Skin of body (tissue), 1 donor: ENCODE measurements at regions not wholly inside any gene's neighbourhood (a gene's known extent, or its start where the extent isn't known, plus 50 kb on each side); places are given as distances from the start of the nearest gene placed in this dataset.

ENCODE experiments used
- DNase-seq: peaks from one replicate; lab custom pipeline; 2025; lab: John Stamatoyannopoulos, UW

GRCh38 chr13:47178090-47178950 is 281.5 kb upstream of the HTR2A start:
- peak; percentile 55 for DNase-seq

- DNase-seq = no peak
Observed at GRCh38 chr13:47175172-47175866, 278.5 kb upstream of the HTR2A start.

DNA sequence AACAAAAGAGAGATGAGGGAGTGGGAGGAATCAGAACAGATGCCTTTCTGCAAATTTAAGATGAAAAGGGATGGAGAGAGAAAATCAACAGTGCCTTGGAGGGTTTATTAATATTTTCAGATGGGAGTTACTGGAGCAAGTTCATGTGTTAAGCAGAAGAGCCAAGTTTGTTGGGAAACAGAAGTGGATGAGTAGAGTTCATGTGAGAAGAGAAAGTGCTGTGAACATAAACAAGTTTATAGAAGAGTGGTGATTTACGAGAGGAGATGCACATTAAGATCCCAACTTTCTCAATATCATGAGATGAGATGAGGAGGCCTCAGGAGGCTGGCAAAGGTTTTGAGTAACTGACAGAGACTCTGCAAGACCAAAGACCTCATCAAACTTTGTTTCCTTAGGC is 274.1 kb upstream of the HTR2A start:
- DNase-seq = peak; percentile 79

GRCh38 chr13:47168618-47169017 is 271.8 kb upstream of the HTR2A start:
- DNase-seq = no peak

GRCh38 chr13:47168066-47168465 is 271.2 kb upstream of the HTR2A start:
- DNase-seq = no peak

DNA sequence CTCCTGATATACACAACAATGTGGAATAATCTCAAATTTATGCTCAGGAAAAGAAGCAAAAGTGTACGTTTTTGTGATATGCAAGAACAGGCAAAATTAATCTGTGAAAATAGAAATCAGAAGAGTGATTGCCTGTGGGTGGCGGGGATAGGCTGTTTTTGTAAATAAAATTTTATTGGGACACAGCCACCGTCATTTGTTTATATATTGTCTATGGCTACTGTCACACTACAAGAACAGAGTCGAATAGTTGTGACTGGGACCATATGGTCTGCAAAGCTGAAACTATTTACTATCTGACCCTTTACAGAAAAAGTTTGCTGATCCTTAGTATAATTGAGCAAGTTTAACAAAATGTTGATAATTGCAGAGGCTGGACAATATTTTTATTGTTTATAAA is 269.5 kb upstream of the HTR2A start:
- no peak for DNase-seq

- DNase-seq = no peak
Observed at GRCh38 chr13:47159853-47160550, 263.1 kb upstream of the HTR2A start.

DNA sequence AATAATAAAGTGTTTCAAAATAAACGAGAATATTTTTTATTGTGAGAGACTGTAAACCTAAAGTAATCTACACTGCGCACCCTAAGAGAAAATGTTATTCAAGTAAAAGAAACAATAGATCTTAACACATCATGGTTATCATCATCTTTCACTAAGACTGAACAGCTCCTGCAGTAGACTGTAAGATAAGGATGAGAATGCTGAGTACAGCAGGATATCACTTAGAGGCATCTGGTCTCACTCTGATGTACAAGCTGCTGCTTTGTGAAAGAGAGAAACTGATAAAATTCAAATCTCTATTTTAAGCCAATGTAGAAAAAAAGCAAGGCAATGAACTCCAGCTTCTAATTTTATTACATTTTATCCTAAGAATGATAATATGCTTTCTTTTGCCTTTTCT is 261.7 kb upstream of the HTR2A start:
- no peak for DNase-seq

- DNase-seq = no peak
Observed at GRCh38 chr13:47148543-47148942, 251.7 kb upstream of the HTR2A start.

- DNase-seq = no peak
Observed at GRCh38 chr13:47147812-47148119, 250.9 kb upstream of the HTR2A start.

DNA sequence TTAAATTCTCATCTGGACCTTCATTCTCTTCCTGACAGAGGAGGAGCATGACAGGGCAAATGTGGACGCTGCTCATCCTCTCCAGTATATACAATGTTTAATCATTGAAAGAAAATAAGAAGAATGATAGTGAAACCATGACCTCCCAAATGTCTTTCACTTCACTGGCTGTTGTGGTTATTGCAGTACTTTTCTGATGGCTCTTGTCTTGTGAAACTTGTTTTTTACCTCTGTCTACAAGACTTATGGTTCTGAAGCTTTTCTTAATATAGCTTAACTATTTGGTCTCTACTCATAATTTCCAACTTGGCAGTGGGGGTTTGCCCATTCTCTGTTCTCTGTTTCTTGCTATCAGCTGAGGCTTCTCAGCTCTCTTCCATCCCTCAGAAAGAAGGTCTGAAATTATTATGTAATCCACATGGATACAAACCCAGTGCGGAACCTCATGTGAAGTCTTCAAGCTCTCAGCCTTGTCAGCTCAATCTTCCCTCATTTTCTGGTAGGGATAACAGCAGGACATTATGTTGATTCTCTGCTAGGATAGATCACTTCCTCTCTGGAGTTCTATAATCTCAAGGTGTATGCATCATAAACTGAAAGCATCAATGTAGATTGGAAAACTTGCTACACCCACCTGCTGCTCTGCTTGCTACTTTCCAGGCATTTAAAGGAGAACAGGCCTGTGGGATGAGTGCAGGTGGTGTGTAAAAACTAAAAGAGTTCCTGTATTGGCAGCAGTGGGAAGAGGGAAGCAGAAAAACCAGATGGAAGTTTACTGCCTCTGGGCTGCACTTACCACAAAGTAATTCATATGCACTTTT is 250.3 kb upstream of the HTR2A start:
- DNase-seq = no peak

- no peak for DNase-seq
Observed at GRCh38 chr13:47146136-47146535, 249.3 kb upstream of the HTR2A start.

DNA sequence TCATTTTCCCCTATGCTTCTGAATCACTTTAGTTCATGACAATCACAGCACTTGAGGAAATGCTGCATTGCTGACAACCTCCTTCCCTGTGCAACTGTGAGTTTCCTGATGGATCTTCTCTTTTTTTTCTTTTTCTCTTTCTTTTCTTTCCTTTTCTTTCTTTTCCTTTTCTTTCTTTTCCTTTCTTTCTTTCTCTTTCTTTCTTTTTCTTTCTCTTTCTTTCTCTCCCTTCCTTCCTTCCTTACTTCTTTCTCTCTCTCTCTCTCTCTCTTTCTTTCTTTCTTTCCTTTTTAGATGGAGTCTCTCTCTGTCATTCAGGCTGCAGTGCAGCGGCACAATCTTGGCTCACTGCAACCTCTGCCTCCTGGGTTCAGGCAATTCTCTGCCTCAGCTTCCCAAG is 247.9 kb upstream of the HTR2A start:
- no peak for DNase-seq

DNA sequence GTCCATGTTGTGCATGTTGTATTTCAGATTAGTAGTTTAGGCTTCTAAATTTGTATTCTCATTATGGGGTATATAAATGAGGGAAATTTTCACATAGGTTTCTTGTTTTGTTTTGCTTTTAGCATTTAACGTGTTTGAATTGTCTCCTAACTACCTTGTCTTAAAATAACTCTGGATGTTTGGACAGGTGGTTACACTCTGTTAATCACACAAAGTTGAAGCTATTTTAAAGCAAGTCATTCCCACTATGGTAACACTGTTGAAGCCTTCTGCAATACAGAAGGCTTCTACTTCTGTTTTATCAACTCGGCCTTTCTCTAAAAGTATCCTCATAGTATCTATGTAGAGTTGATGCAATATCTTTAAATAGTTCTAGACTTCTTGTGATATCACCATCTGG is 245.3 kb upstream of the HTR2A start:
- no peak for DNase-seq

DNA sequence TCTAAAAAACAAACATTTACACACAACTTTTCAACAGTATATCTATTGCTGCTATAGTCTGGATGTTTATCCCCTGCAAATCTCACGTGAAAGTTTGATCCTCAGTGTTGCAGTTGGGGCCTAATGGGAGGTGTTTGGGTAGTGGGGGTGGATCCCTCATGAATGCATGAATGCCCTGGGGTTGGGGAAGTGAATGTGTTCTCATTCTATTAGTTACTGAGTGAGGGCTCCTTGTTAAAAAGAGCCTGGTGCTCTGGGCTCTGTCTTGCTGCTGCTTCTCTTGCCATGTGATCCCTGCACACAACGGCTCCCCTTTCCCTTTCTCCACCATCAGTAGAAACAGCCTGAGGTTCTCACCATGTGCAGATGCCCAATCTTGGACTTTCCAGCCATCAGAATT is 242.7 kb upstream of the HTR2A start:
- DNase-seq = no peak

- DNase-seq = no peak
Observed at GRCh38 chr13:47136504-47136941, 239.7 kb upstream of the HTR2A start.

DNA sequence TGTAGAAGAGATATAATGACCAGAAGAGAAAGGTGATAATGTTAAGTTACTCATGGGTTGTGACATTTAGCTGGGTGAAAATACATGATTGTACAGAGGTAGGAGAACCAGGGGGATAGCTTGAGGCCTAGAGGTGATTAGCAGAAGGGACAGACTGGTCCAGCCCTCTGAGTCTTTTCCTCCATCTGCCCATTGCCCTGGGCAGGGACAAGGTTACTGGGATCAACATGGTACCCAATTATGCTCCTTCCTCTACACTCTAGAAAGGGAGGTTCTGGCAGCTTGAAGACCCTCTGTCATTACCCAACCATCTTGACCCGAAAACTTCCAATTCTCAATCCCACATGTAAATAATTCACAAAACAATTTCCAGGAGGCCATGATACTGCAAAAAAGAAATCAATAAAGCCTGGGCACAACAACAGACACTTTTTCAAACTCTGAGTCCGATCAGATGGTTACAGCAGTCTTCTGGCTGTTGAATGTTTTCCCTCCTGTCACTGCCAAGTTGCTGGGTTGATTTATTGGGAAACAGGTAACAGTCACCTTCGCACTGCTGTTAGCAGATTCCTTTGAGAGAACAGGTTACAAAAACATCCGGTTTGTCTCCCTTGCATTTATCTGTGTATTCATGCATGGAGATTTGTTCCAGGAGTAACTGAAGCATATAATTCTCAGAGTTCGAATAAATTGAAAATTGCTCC is 239.1 kb upstream of the HTR2A start:
- no peak for DNase-seq

DNA sequence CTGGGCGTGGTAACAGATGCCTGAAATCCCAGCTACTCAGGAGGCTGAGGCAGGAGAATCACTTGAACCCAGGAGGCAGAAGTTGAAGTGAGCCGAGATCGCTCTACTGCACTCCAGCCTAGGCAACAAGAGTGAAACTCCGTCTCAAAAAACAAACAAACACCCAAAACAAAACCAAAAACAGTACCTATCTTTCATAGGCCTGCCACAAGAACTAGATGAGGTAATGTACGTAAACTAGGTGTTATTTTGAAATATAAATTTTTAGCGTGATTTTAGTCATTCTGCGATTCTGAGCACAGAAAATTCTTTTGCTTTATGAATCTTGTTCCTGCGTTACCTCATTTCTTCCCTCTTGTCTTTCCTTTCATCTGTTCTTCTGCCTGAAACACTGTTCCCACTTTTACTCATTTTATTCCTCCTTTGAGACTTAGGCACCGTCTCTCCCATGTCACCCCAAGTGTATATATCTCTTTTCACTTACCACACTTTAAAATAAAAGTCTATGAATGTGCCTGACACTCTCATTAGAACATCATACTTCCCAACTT is 238.2 kb upstream of the HTR2A start:
- DNase-seq = no peak

DNA sequence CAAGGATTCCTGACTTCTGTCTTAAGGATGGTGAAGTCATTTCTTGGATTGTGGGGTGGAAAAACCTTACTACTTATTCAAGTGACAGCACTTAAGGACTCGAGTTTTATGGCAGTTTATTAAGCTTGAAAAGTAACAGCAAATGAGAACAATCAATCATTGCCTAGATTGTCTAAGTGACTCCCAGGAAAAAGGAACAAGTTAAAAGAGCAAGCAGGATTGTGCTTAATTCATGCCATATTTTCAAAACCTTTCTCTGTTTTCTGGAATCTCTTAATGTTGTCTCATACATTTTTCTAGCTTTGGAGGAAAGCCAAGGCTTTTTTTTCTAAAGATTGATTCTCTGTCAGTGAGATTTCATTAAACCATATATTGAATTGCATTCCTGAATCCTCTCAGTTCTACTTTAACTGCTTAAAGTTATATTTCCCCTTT is 236.2 kb upstream of the HTR2A start:
- DNase-seq = peak; percentile 83

GRCh38 chr13:47129461-47129860 is 232.6 kb upstream of the HTR2A start:
- DNase-seq = peak; percentile 66

DNA sequence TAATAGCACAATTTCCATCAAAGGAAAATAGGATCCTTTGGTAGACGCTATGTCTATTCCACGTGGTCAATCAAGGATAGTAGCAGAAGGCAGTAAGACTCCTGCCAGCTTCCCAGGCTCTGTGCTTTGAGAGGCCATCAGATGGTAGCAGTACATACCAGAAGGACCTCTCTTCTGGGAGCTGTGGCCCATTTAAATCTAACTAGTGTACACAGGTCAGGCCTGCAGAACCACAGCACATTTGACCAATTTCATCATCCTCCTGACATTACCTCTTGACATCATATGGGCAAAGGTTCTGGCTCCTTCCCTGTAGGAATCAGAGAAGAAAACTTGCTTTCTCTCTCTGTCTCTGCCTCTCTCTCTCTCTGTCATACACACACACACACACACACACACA is 229.6 kb upstream of the HTR2A start:
- no peak for DNase-seq
